Bronchial epithelial cell (primary cell): ENCODE measurements at regions not wholly inside any gene's neighbourhood (a gene's known extent, or its start where the extent isn't known, plus 50 kb on each side); places are given as distances from the start of the nearest gene placed in this dataset.

Source experiments
- DNase-seq: peaks from one replicate; pipeline ENCODE4 v3.0.0-alpha.2; 2010; ENCODE audit warnings: low read depth
- FAIRE-seq: peaks from 2 replicates; lab custom pipeline; 2011; peaks lifted over from hg19 to GRCh38; lab: Jason Lieb, UNC
- H3K27me3 ChIP-seq: 2 replicates; pipeline ENCODE4 v1.5.1; 2011; ENCODE audit warnings: low read length; ENCODE audit not compliant: control insufficient read depth, insufficient read depth
- H3K36me3 ChIP-seq: 2 replicates; pipeline ENCODE4 v1.5.1; 2011; ENCODE audit warnings: low read length; ENCODE audit not compliant: control insufficient read depth, insufficient read depth
- H3K4me3 ChIP-seq: 2 replicates; pipeline ENCODE4 v1.5.1; 2011; ENCODE audit warnings: mild to moderate bottlenecking, low read depth, low read length, control low read depth
- CTCF ChIP-seq: IDR thresholded peaks from 2 replicates; pipeline ENCODE4 v1.5.1; 2011; ENCODE audit warnings: mild to moderate bottlenecking, moderate library complexity, low read length, control low read depth, inconsistent platforms; ENCODE audit not compliant: insufficient read depth, severe bottlenecking

GRCh38 chr4:71258323-71258722, 80.5 kb upstream of the SLC4A4 start:
- Histone ChIP-seq H3K36me3 (no peaks in the 10 kb centered on the region), H3K4me3 (no peak overlapping the region), H3K27me3 (no peaks in the 10 kb centered on the region)
- DNase-seq (no peak), FAIRE-seq (no peak)
- no peak for TF ChIP-seq CTCF

GRCh38 chr4:71259280-71259679, 79.5 kb upstream of the SLC4A4 start:
- TF ChIP-seq CTCF: no peak
- Histone ChIP-seq H3K27me3 (no peaks in the 10 kb centered on the region), H3K4me3 (no peak overlapping the region), H3K36me3 (no peaks in the 10 kb centered on the region)
- DNase-seq (no peak), FAIRE-seq (no peak)

- DNase-seq (peak; percentile 95), FAIRE-seq (peak; percentile 92)
- no peak for TF ChIP-seq CTCF
- Histone ChIP-seq H3K4me3 (no peak overlapping the region), H3K36me3 (no peaks in the 10 kb centered on the region), H3K27me3 (no peaks in the 10 kb centered on the region)
These were observed 78.9 kb upstream of the SLC4A4 start for GRCh38 chr4:71259911-71260331.

GRCh38 chr4:71260544-71260943, 78.3 kb upstream of the SLC4A4 start:
- no peaks in the 10 kb centered on the region for H3K36me3 ChIP-seq
- no peak for FAIRE-seq

GRCh38 chr4:71261001-71261400, 77.8 kb upstream of the SLC4A4 start:
- FAIRE-seq (no peak), DNase-seq (no peak)
- Histone ChIP-seq H3K36me3 (no peaks in the 10 kb centered on the region), H3K4me3 (no peak overlapping the region), H3K27me3 (no peaks in the 10 kb centered on the region)
- no peak for TF ChIP-seq CTCF

More at GRCh38 chr4:71260544-71260943, 78.3 kb upstream of the SLC4A4 start:
- TF ChIP-seq CTCF: no peak
- H3K27me3 ChIP-seq: no peaks in the 10 kb centered on the region
- no peak overlapping the region for H3K4me3 ChIP-seq
- DNase-seq: no peak

- no peak for DNase-seq
- Histone ChIP-seq H3K4me3 (no peak overlapping the region), H3K36me3 (no peaks in the 10 kb centered on the region), H3K27me3 (no peaks in the 10 kb centered on the region)
- no peak for TF ChIP-seq CTCF
- no peak for FAIRE-seq
These were observed 77.1 kb upstream of the SLC4A4 start for GRCh38 chr4:71261633-71262121.
